Panc1 (cell line): ENCODE measurements at regions not wholly inside any gene's neighbourhood (a gene's known extent, or its start where the extent isn't known, plus 50 kb on each side); places are given as distances from the start of the nearest gene placed in this dataset.

ENCODE experiments used
- ATAC-seq: fragments of 200-7000 bp; cut with Tn5 transposase; 2 replicates; pipeline ENCODE4 v1.9.1; 2020; ENCODE audit warnings: mild to moderate bottlenecking, moderate library complexity
- BruUV-seq: library from RNA; stranded (reverse); fragments of 400-500 nt; replicated peaks from 2 replicates; lab custom pipeline; 2021; lab: Mats Ljungman, UMichigan
- CTCF ChIA-PET: fragments of 300-600 bp; sonication (Branson Sonifier 250); formaldehyde crosslinking; loops from one replicate; lab custom pipeline; 2022; ENCODE audit warnings: antibody characterized with exemption; lab: Charles Lee
- POLR2A ChIA-PET: fragments of 300-600 bp; sonication (Branson Sonifier 250); formaldehyde crosslinking; loops from one replicate; lab custom pipeline; 2022; ENCODE audit warnings: antibody characterized with exemption; lab: Charles Lee
- DNase-seq: peaks from one replicate; pipeline ENCODE4 v3.0.0-alpha.2; 2010; ENCODE audit warnings: low read depth, low spot score
- H3K27ac ChIP-seq: 2 replicates; pipeline ENCODE4 v1.5.1; 2011; ENCODE audit warnings: mild to moderate bottlenecking, low read length, inconsistent platforms
- H3K27me3 ChIP-seq: fragments of 200-500 bp; sonication (Bioruptor generic); 2 replicates; pipeline ENCODE4 v1.6.0; 2014; ENCODE audit warnings: low read length, inconsistent platforms; ENCODE audit not compliant: control insufficient read depth, insufficient read depth
- H3K36me3 ChIP-seq: fragments of 200-500 bp; sonication (Bioruptor generic); 2 replicates; pipeline ENCODE4 v1.5.1; 2014; ENCODE audit warnings: inconsistent platforms, mild to moderate bottlenecking, low read length, moderate library complexity; ENCODE audit not compliant: control insufficient read depth, insufficient read depth
- H3K4me1 ChIP-seq: 2 replicates; pipeline ENCODE4 v1.5.1; 2011; ENCODE audit warnings: inconsistent platforms, mild to moderate bottlenecking, low read length, moderate library complexity; ENCODE audit not compliant: control insufficient read depth, insufficient read depth
- H3K4me3 ChIP-seq, 2 experiments: 2 replicates each; pipeline ENCODE4 v1.5.1; 2011 to 2012; ENCODE audit warnings: low read depth in 2 of 2, low read length in 2 of 2, mild to moderate bottlenecking in 2 of 2, inconsistent platforms in 1 of 2, moderate library complexity in 1 of 2
- H3K9me3 ChIP-seq: fragments of 200-500 bp; sonication (Bioruptor generic); 2 replicates; pipeline ENCODE4 v1.5.1; 2014; ENCODE audit warnings: low read depth, mild to moderate bottlenecking, inconsistent platforms, low read length, moderate library complexity; ENCODE audit not compliant: control insufficient read depth, insufficient read depth
- CTCF ChIP-seq: fragments of 450-650 bp; IDR thresholded peaks from 2 replicates; pipeline ENCODE4 v1.5.1; 2017; ENCODE audit warnings: mild to moderate bottlenecking
- POLR2AphosphoS5 ChIP-seq: IDR thresholded peaks from 2 replicates; pipeline ENCODE4 v1.6.1; 2012; ENCODE audit warnings: mild to moderate bottlenecking, low read depth, low read length, moderate library complexity
- REST ChIP-seq, 2 experiments: IDR thresholded peaks; 2 replicates each; pipeline ENCODE4 v1.6.1; 2011 to 2012; ENCODE audit warnings: low read depth in 2 of 2, control low read depth in 1 of 2, low read length in 1 of 2, mild to moderate bottlenecking in 1 of 2, moderate library complexity in 1 of 2; ENCODE audit not compliant: insufficient read depth in 1 of 2
- SIN3A ChIP-seq: IDR thresholded peaks from 2 replicates; pipeline ENCODE4 v1.6.1; 2012; ENCODE audit warnings: low read depth, mild to moderate bottlenecking, low read length, moderate library complexity, borderline replicate concordance; ENCODE audit not compliant: insufficient read depth
- TCF7L2 ChIP-seq: IDR thresholded peaks from 2 replicates; pipeline ENCODE4 v1.6.1; 2011; ENCODE audit warnings: mild to moderate bottlenecking, low read depth, low read length, inconsistent platforms
- in situ Hi-C: cut with HindIII; loops from 2 replicates; pipeline ENCODE4 v1.10.0; 2016; ENCODE audit warnings: low sequenced_read_pairs, low pct_unique_long_range_greater_than_20kb
- intact Hi-C: fragments of 100-400 bp; cut with micrococcal nuclease; formaldehyde crosslinking; loops from one replicate; pipeline ENCODE4 v1.10.0; 2022; ENCODE audit not compliant: unreplicated experiment

- TF ChIP-seq REST (IDR thresholded peaks at IDR 0.05; ENCODE audit: insufficient read depth in 1 of 2, low read depth in 2 of 2, low read length in 1 of 2) (no peak), SIN3A (no peak), POLR2AphosphoS5 (no peak), TCF7L2 (no peak), CTCF (no peak)
- Histone ChIP-seq H3K27me3 (no peaks in the 10 kb centered on the region), H3K9me3 (no peaks in the 10 kb centered on the region), H3K4me1 (no peaks in the 10 kb centered on the region), H3K36me3 (no peaks in the 10 kb centered on the region), H3K4me3 (no peak overlapping the region), H3K27ac (no peak overlapping the region)
- POLR2A ChIA-PET = no interaction called here
- DNase-seq (no peak), ATAC-seq (no peak)
- in situ Hi-C loops = no loop called here
- intact Hi-C loops = no loop called here
- CTCF ChIA-PET = no interaction called here
- no TSS peak for BruUV-seq
These were observed 615.6 kb downstream of the EBF1 start for GRCh38 chr5:158484150-158484549.

- CTCF ChIA-PET = no interaction called here
- in situ Hi-C loops = no loop called here
- DNase-seq (no peak), ATAC-seq (no peak)
- H3K9me3 ChIP-seq = no peaks in the 10 kb centered on the region
- no TSS peak for BruUV-seq
- no peaks in the 10 kb centered on the region for H3K4me1 ChIP-seq
- H3K36me3 ChIP-seq = no peaks in the 10 kb centered on the region
- no peaks in the 10 kb centered on the region for H3K27me3 ChIP-seq
- intact Hi-C loops = no loop called here
- no peak overlapping the region for H3K4me3 ChIP-seq
- no peak for TF ChIP-seq REST (IDR thresholded peaks at IDR 0.05; ENCODE audit: insufficient read depth in 1 of 2, low read depth in 2 of 2, low read length in 1 of 2)
- no peak for TF ChIP-seq POLR2AphosphoS5
- no peak for TF ChIP-seq CTCF
- POLR2A ChIA-PET = no interaction called here
- no peak overlapping the region for H3K27ac ChIP-seq
These were observed 616.3 kb downstream of the EBF1 start for GRCh38 chr5:158483281-158483860.
